KMS-11 (cell line): ENCODE measurements at regions not wholly inside any gene's neighbourhood (a gene's known extent, or its start where the extent isn't known, plus 50 kb on each side); places are given as distances from the start of the nearest gene placed in this dataset.
"Not testable (repeated sequence)": the region's sequence is repeated elsewhere in the genome, so short reads cannot be mapped to it uniquely, and the experiment has no call there.

ENCODE experiments used
- H2AFZ ChIP-seq: fragments of 200-600 bp; sonication (generic); 2 replicates; pipeline ENCODE4 v1.6.1; 2016; ENCODE audit warnings: antibody characterized with exemption, mixed run types, low read depth
- H3K27ac ChIP-seq: fragments of 200-600 bp; sonication (generic); 2 replicates; pipeline ENCODE4 v1.6.1; 2016; ENCODE audit warnings: mild to moderate bottlenecking, mixed run types
- H3K27me3 ChIP-seq: fragments of 200-600 bp; sonication (generic); 2 replicates; pipeline ENCODE4 v1.6.1; 2017; ENCODE audit warnings: mild to moderate bottlenecking, low read depth, mixed run types, moderate library complexity; ENCODE audit not compliant: insufficient read depth
- H3K36me3 ChIP-seq: fragments of 200-600 bp; sonication (generic); 2 replicates; pipeline ENCODE4 v1.6.1; 2017; ENCODE audit warnings: mild to moderate bottlenecking, mixed run types; ENCODE audit not compliant: insufficient read depth
- H3K4me1 ChIP-seq: fragments of 200-600 bp; sonication (generic); 2 replicates; pipeline ENCODE4 v1.6.1; 2016; ENCODE audit warnings: mild to moderate bottlenecking, low read depth, mixed run types; ENCODE audit not compliant: poor library complexity, severe bottlenecking
- H3K4me2 ChIP-seq: fragments of 200-600 bp; sonication (generic); 2 replicates; pipeline ENCODE4 v1.7.0; 2016; ENCODE audit warnings: mild to moderate bottlenecking, mixed run types
- H3K4me3 ChIP-seq: fragments of 200-600 bp; sonication (generic); IDR thresholded peaks from 2 replicates; pipeline ENCODE4 v1.6.1; 2017; ENCODE audit warnings: low read depth, low read length, mixed read lengths; ENCODE audit not compliant: insufficient read depth
- H3K79me2 ChIP-seq: fragments of 200-600 bp; sonication (generic); 2 replicates; pipeline ENCODE4 v1.6.1; 2016; ENCODE audit warnings: low read depth, mixed run types; ENCODE audit not compliant: insufficient read depth
- H3K9ac ChIP-seq: fragments of 200-600 bp; sonication (generic); 2 replicates; pipeline ENCODE4 v1.6.1; 2016; ENCODE audit warnings: mild to moderate bottlenecking, mixed run types
- H4K20me1 ChIP-seq: fragments of 200-600 bp; sonication (generic); 2 replicates; pipeline ENCODE4 v1.6.1; 2016; ENCODE audit warnings: mild to moderate bottlenecking, mixed run types; ENCODE audit not compliant: insufficient read depth
- CTCF ChIP-seq: fragments of 200-600 bp; sonication (generic); conservative IDR thresholded peaks from 2 replicates; pipeline ENCODE4 v1.6.1; 2017; ENCODE audit warnings: low read depth, mild to moderate bottlenecking, antibody characterized with exemption, low read length, moderate library complexity, mixed read lengths

- Histone ChIP-seq H3K27ac (no peak overlapping the region), H2AFZ (no peak overlapping the region; the same call in 1 of the 2 replicates), H3K4me2 (no peak overlapping the region), H3K79me2 (no peaks in the 10 kb centered on the region), H3K27me3 (no peaks in the 10 kb centered on the region), H3K4me3 (no peak overlapping the region), H3K9ac (no peak overlapping the region), H4K20me1 (no peaks in the 10 kb centered on the region), H3K4me1 (no peaks in the 10 kb centered on the region), H3K36me3 (no peaks in the 10 kb centered on the region)
- peak; percentile 56 for TF ChIP-seq CTCF
Observed at GRCh38 chr7:51369746-51370145, 53.1 kb upstream of the COBL start.

GRCh38 chr7:51369228-51369627, 52.6 kb upstream of the COBL start:
- H3K4me3 ChIP-seq, H3K4me1 ChIP-seq, H3K27me3 ChIP-seq, H4K20me1 ChIP-seq, H3K36me3 ChIP-seq, H3K27ac ChIP-seq, H2AFZ ChIP-seq, H3K79me2 ChIP-seq, H3K4me2 ChIP-seq, H3K9ac ChIP-seq: not testable (repeated sequence)

GRCh38 chr7:51368334-51368733, 51.7 kb upstream of the COBL start:
- no peak for TF ChIP-seq CTCF

GRCh38 chr7:51367614-51367968, 51.0 kb upstream of the COBL start:
- no peaks in the 10 kb centered on the region for H3K36me3 ChIP-seq
- H4K20me1 ChIP-seq, result no peaks in the 10 kb centered on the region
- no peak overlapping the region for H3K4me2 ChIP-seq
- H3K4me3 ChIP-seq, result no peak overlapping the region
- H3K79me2 ChIP-seq, result no peaks in the 10 kb centered on the region
- no peak for TF ChIP-seq CTCF
- no peaks in the 10 kb centered on the region for H3K4me1 ChIP-seq
- no peak overlapping the region for H2AFZ ChIP-seq
- no peak overlapping the region for H3K27ac ChIP-seq
- no peaks in the 10 kb centered on the region for H3K27me3 ChIP-seq
- H3K9ac ChIP-seq, result no peak overlapping the region

More at GRCh38 chr7:51368334-51368733, 51.7 kb upstream of the COBL start:
- H3K4me2 ChIP-seq, result no peak overlapping the region
- no peaks in the 10 kb centered on the region for H3K4me1 ChIP-seq
- H4K20me1 ChIP-seq, result no peaks in the 10 kb centered on the region
- H3K79me2 ChIP-seq, result no peaks in the 10 kb centered on the region
- H3K4me3 ChIP-seq, result no peak overlapping the region
- H3K9ac ChIP-seq, result no peak overlapping the region
- H3K36me3 ChIP-seq, result no peaks in the 10 kb centered on the region
- H3K27me3 ChIP-seq, result no peaks in the 10 kb centered on the region
- no peak overlapping the region for H2AFZ ChIP-seq
- no peak overlapping the region for H3K27ac ChIP-seq

GRCh38 chr7:51366930-51367613, 50.5 kb upstream of the COBL start:
- Histone ChIP-seq H3K36me3 (no peaks in the 10 kb centered on the region), H2AFZ (no peak overlapping the region), H3K4me2 (no peak overlapping the region), H4K20me1 (no peaks in the 10 kb centered on the region), H3K4me1 (no peaks in the 10 kb centered on the region), H3K27ac (no peak overlapping the region), H3K9ac (no peak overlapping the region), H3K4me3 (no peak overlapping the region), H3K79me2 (no peaks in the 10 kb centered on the region), H3K27me3 (no peaks in the 10 kb centered on the region)
- TF ChIP-seq CTCF, result peak; percentile 64
